ENCODE measurements at regions not wholly inside any gene's neighbourhood (a gene's known extent, or its start where the extent isn't known, plus 50 kb on each side); places are given as distances from the start of the nearest gene placed in this dataset.

DNA sequence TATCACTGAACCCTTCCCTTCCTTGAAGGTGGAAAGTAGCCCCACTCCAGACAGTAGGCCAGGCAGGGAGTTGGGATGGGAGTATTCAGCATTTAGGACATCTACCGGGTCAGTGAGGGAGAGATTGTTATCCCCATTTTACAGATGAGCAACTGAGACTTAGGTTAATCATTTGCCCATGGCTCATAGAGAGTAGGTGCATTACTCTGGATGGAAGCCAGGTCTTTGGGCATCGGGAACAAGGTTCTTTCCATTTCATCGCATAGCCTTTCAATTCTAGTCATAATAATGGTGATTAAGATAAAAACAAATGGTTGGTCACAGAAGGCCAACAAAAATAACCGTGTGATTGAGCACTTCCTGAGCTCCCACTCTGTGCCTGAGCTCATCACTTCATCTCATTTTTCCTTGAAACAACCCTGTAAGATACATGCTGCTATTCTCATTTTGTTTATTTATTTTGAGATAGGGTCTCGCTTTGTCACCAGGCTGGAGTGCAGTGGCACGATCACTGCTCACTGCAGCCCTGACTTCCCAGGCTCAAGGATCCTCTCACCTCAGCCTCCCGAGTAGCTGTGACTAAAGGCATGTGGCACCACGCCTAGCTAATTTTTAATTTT, 64.8 kb downstream of the NAV1 start:
- Histone ChIP-seq H3K27ac (peak overlapping the region; percentile 51), H3K4me3 (no peak overlapping the region), H3K4me1 (replicated peaks) (peaks cover 69% of the 10 kb centered on the region), H3K36me3 (no peaks in the 10 kb centered on the region; the same call in 1 of the 2 replicates), H3K9me3 (replicated peaks) (no peaks in the 10 kb centered on the region), H3K27me3 (replicated peaks) (no peaks in the 10 kb centered on the region)
- DNase-seq (ENCODE audit: low read depth in 1 of 2, low spot score in 2 of 2): peak; percentile 71 to 88

DNA sequence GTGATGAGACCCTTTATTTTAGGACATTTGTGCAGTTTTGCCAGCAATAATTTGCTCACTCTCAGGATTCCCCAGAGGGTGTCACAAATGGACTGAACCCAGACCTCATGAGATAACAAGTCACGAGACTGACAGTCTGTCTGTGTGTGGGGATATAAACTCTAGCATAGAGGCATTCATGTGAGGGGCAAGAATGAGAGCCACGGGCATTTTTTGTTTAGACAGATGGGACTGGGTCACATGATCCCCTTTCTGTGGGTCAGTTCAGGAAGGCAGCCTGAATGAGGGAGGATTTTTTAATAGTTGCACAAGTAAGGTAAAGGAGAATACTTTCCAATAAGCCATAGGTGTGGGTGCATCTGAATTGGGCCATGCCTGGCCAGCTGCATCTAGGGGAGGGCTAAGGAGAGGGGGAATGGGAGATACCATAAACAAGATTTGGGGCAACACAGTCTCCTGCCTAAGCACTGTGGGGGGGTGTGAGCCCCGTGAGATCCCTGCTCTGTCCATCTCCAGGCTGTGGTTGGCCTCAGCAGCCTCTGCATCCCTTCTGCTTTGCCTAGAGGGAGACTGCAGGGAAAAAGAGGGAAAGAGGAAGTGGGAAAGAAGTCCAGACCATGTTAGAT, 66.6 kb downstream of the NAV1 start:
- Histone ChIP-seq H3K27me3 (replicated peaks) (no peaks in the 10 kb centered on the region), H3K9me3 (replicated peaks) (no peaks in the 10 kb centered on the region), H3K4me1 (replicated peaks) (peaks cover 51% of the 10 kb centered on the region), H3K4me3 (no peak overlapping the region), H3K27ac (peak overlapping the region; percentile 29; the same call in 1 of the 2 replicates), H3K36me3 (no peaks in the 10 kb centered on the region; the same call in 1 of the 2 replicates)
- DNase-seq (ENCODE audit: low read depth in 1 of 2, low spot score in 2 of 2): no peak

DNA sequence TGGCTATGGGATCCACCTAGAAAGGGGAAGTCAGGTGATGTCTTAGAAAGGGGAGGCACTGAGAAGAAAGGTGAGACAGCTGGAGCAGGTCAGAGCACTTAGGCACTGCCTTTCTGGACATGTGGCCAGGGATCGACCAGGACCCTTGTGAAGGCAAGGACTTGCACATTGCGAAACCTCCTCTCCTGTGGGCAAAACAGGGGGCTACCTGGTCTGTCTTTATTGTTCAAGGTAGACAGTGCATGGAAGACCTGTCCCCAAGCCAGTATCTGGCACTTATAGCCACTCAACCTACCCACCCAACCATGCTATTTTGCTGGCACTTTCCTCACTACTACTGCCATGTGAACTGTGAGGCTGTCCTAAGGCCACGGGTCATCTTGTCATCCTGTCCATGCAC, 67.2 kb downstream of the NAV1 start:
- H3K4me3 ChIP-seq: no peak overlapping the region
- H3K27me3 ChIP-seq (replicated peaks): no peaks in the 10 kb centered on the region
- peaks cover 45% of the 10 kb centered on the region for H3K4me1 ChIP-seq (replicated peaks)
- no peak overlapping the region for H3K27ac ChIP-seq
- no peaks in the 10 kb centered on the region; the same call in 1 of the 2 replicates for H3K36me3 ChIP-seq
- H3K9me3 ChIP-seq (replicated peaks): no peaks in the 10 kb centered on the region
- no peak for DNase-seq (ENCODE audit: low read depth in 1 of 2, low spot score in 2 of 2)

DNA sequence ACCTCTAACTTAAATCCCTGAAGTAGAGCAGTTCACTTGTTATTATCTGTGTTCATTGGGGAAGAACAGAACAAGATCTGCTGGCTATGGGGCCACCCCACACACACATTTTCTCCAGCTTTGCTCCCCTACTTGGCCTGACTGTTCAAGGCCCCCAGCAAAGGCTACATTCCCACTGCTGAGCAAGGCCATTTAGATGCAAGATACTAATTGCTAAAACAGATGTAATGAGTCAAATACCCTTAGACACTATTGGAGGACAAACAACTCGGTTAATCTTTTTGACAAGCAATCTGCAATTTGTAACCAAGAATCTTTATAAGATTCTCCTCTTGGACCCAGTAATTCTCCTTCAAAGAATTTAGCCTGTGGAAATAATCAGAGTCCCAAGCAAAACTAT, 67.7 kb downstream of the NAV1 start:
- H3K4me1 ChIP-seq (replicated peaks): peaks cover 41% of the 10 kb centered on the region
- no peak overlapping the region for H3K27ac ChIP-seq
- H3K27me3 ChIP-seq (replicated peaks): no peaks in the 10 kb centered on the region
- H3K4me3 ChIP-seq: no peak overlapping the region
- no peak for DNase-seq (ENCODE audit: low read depth in 1 of 2, low spot score in 2 of 2)
- no peaks in the 10 kb centered on the region; the same call in 1 of the 2 replicates for H3K36me3 ChIP-seq
- no peaks in the 10 kb centered on the region for H3K9me3 ChIP-seq (replicated peaks)

DNA sequence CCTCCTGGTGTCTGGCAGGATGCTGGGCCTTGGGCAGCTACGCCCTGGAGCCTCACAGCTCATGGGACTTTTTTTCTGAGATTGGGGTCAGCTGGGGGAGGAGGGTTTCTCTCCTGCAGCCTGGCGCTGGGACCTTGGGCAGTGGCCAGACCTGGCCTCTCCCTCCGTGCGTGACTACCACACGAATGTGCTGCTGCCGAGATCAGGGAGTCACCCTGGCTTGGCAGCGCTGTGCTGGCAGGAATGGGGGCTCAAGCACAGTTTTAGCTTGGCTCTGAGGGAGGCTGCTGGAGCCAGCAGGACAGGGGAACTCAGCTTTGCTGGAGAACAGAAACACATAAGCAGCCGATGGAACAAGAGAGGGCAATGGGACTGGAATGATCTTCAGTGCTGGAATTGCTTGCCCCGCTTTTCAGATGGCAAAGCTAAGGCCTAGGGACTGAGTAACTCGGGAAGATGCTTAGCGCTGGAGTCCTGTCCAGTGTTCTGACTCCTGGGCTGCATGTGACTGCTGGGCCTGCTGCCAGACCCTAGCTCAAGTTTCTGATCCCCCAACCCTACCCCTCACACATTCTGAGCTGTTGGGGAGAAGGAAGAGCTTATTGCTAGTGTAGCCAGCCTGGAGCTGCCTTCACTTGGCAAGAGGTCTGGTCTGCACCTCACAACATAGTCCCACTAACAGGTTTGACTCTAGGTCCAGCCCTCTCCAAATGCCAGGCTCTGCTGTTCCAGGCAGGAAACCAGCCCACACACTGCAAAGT, 69.9 kb downstream of the NAV1 start:
- Histone ChIP-seq H3K36me3 (no peaks in the 10 kb centered on the region; the same call in 1 of the 2 replicates), H3K27ac (no peak overlapping the region)
- DNase-seq (ENCODE audit: low read depth in 1 of 2, low spot score in 2 of 2): no peak

DNA sequence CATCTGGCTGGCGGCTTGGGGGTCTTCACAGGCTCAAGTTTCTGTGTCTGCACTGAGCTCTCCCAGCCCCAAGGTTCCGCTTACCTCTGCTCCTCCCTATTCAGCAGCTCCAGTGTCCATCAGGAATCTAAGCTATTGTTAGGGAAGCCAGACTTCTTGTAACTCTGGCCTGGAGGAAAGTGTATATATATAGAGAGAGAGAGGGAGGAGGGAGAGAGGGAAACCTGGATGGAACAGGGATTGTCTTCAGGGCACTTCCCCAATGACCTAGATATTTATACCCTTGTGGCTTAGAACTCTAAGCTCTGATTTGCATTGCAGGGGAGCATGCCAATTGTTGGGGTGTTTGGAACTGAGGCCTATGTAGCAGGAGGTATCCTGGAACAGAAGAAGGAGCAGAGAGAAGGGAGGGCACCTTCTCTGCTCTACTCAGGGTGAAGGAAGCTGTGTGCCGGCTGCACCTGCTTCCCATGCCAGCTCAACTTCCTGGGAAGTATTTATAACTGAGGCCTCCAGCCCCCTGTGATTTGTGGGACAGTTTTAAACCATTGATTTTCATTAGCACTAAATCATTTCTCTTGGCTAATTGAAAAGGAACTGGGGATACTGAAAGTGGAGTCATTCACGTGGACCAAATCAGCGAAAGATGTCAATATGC, 70.9 kb downstream of the NAV1 start:
- H3K27ac ChIP-seq: no peak overlapping the region
- no peaks in the 10 kb centered on the region for H3K27me3 ChIP-seq (replicated peaks)
- H3K4me3 ChIP-seq: no peak overlapping the region
- H3K4me1 ChIP-seq (replicated peaks): peaks cover 9% of the 10 kb centered on the region
- H3K36me3 ChIP-seq: no peaks in the 10 kb centered on the region; the same call in 1 of the 2 replicates
- DNase-seq (ENCODE audit: low read depth in 1 of 2, low spot score in 2 of 2): no peak
- H3K9me3 ChIP-seq (replicated peaks): no peaks in the 10 kb centered on the region

More for the DNA sequence above, 69.9 kb downstream of the NAV1 start:
- no peaks in the 10 kb centered on the region for H3K9me3 ChIP-seq (replicated peaks)
- peaks cover 19% of the 10 kb centered on the region for H3K4me1 ChIP-seq (replicated peaks)
- H3K4me3 ChIP-seq: no peak overlapping the region
- no peaks in the 10 kb centered on the region for H3K27me3 ChIP-seq (replicated peaks)

DNA sequence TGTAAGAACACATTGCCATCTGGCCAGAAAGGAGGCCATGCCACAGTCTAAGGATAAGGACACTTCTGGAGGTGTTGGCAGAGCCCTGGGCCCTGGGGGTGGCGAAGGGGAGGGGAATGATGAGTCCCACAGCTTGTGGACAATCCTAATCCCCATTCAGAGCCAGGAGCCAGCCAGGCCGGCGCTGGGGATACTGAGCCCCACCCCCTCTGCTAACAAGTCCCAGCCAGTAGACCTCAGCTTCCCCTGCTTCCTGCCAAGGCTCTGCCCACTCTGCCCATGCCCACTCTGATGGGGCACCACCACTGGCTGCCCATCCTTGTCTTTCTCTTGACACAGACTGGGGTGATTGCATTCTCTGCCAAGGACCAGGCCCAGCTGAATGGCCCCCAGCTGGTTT, 71.9 kb downstream of the NAV1 start:
- Histone ChIP-seq H3K27me3 (replicated peaks) (no peaks in the 10 kb centered on the region), H3K9me3 (replicated peaks) (no peaks in the 10 kb centered on the region), H3K36me3 (no peaks in the 10 kb centered on the region; the same call in 1 of the 2 replicates), H3K27ac (no peak overlapping the region), H3K4me1 (replicated peaks) (no peaks in the 10 kb centered on the region), H3K4me3 (no peak overlapping the region)
- DNase-seq (ENCODE audit: low read depth in 1 of 2, low spot score in 2 of 2): no peak

DNA sequence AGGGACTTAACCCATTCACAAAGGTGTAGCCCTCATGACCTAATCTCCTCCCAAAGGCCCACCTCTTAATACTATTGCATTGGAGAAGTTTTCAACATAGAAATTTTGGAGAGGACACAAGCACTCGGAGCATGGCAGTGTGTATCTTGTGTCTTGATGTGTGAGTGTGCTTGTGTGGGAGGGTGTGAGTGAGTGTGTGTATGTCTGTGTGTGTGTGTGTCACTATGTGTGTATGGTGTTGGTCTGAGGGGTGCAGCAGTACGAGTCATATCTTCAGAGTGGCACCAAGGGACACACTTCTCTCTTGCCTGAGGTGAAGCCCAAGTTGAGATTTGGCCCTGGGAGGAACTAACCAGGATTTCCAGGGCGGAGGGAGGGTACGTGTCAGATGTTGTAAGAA, 73.7 kb downstream of the NAV1 start:
- H3K36me3 ChIP-seq: no peaks in the 10 kb centered on the region; the same call in 1 of the 2 replicates
- no peak overlapping the region for H3K4me3 ChIP-seq
- H3K27me3 ChIP-seq (replicated peaks): no peaks in the 10 kb centered on the region
- H3K9me3 ChIP-seq (replicated peaks): no peaks in the 10 kb centered on the region
- no peaks in the 10 kb centered on the region for H3K4me1 ChIP-seq (replicated peaks)
- no peak for DNase-seq (ENCODE audit: low read depth in 1 of 2, low spot score in 2 of 2)
- H3K27ac ChIP-seq: no peak overlapping the region

DNA sequence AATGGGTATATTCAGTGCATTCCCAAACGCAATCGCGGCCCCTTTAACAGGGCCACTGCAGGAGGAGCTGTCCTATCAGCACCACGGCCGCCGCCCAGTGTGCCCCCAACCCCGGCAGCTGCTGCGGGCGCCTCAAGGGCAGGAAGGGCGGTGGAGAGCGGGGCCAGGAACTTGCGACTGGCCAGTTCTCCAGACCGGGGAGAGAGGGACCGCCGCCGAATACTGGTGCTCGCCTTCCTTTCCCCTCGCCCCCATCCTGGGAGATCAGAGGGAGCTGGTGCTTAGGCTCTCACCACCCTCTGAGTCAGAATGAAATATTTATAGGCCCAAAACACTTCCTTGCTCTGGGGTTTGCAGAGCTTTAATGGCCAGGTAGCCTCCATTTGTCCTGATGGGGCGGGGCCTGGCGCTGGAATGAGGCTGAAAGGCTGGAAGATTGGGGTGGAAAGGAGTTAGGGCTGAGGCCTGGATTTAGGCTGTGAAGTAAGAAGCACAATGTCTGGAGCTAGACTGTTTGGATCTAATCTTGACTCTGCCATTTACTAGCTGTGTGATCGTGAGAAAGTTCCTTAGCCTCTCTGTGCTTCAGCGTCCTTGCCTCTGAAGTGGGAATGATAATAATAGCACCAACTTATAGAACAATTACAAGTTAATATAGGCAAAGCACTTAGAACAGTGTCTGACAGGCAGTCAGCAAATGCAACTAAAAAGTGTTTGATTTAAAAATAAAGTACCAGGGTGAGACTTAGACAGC, 75.5 kb downstream of the NAV1 start:
- DNase-seq (ENCODE audit: low read depth in 1 of 2, low spot score in 2 of 2): no peak
- Histone ChIP-seq H3K27ac (no peak overlapping the region), H3K36me3 (no peaks in the 10 kb centered on the region), H3K27me3 (replicated peaks) (no peaks in the 10 kb centered on the region), H3K4me1 (replicated peaks) (peaks cover 15% of the 10 kb centered on the region), H3K4me3 (no peak overlapping the region), H3K9me3 (replicated peaks) (no peaks in the 10 kb centered on the region)

DNA sequence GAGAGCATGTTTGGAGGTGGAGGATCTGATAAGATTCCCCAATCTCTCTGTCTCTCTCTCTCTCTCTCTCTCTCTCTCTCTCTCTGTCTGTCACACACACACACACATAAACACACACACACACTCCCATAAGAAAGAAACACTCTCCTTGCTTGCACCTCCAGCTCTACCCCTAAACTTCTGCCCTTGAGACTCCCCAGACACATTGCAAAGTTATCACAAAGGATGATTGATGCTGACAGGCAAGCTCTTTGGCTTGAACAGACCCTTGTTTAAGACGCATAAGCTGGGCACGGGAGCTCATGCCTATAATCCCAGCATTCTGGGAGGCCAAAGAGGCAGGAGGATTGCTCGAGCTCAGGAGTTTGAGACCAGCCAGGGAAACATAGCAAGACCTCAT, 78.2 kb downstream of the NAV1 start:
- no peak for DNase-seq (ENCODE audit: low read depth in 1 of 2, low spot score in 2 of 2)

DNA sequence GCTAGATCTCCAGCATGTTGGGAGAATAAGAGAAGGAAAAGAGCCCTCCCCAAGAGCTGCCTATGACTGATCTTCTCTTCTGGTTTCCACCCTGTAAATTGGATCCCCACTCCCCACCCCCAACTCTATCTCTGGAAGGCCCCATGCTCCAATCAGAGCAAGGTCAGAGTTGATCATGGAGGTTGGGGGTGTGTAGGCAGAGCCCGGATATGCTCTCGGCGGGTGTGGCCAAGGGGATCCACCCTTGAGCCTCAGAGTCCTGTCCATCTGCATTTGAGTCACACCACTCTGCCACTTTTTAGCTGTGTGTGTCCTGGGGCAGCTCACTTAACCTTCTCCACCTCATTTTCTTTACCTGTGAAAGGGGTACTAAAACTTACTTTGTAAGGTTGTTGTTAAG, 79.5 kb downstream of the NAV1 start:
- H3K4me1 ChIP-seq (replicated peaks): peaks cover 31% of the 10 kb centered on the region
- no peaks in the 10 kb centered on the region for H3K9me3 ChIP-seq (replicated peaks)
- H3K36me3 ChIP-seq: no peaks in the 10 kb centered on the region
- no peak overlapping the region for H3K27ac ChIP-seq
- no peaks in the 10 kb centered on the region for H3K27me3 ChIP-seq (replicated peaks)
- no peak overlapping the region for H3K4me3 ChIP-seq
- DNase-seq (ENCODE audit: low read depth in 1 of 2, low spot score in 2 of 2): no peak

More for the DNA sequence above, 78.2 kb downstream of the NAV1 start:
- no peak overlapping the region for H3K27ac ChIP-seq
- H3K36me3 ChIP-seq: no peaks in the 10 kb centered on the region
- H3K9me3 ChIP-seq (replicated peaks): no peaks in the 10 kb centered on the region
- no peak overlapping the region for H3K4me3 ChIP-seq
- peaks cover 31% of the 10 kb centered on the region for H3K4me1 ChIP-seq (replicated peaks)
- H3K27me3 ChIP-seq (replicated peaks): no peaks in the 10 kb centered on the region

DNA sequence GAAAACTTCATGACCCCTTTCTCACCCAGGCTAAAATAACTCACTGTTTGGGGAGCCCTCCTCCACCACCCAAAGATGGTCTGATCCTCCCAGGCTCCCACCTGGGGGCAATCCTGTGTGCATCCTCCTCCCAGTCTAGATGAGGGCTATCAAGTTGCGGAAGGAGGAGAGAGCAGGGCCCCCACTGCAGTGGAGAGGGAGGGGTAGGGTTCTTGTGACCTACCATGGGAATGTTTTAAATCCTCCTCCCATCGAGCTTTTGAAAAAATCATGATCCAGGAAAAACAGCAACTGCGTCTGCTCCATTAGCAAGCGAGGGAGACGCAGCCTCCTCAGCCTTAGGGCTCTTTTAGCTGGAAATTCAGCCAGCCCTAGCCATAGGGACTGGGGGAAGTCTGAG, 80.0 kb downstream of the NAV1 start:
- H3K4me1 ChIP-seq (replicated peaks): peaks cover 31% of the 10 kb centered on the region
- no peak overlapping the region for H3K4me3 ChIP-seq
- H3K36me3 ChIP-seq: peaks cover 4% of the 10 kb centered on the region
- H3K9me3 ChIP-seq (replicated peaks): no peaks in the 10 kb centered on the region
- H3K27me3 ChIP-seq (replicated peaks): no peaks in the 10 kb centered on the region
- peak overlapping the region; percentile 61 for H3K27ac ChIP-seq
- DNase-seq (ENCODE audit: low read depth in 1 of 2, low spot score in 2 of 2): peak in 1 of 2 experiments; percentile 10

DNA sequence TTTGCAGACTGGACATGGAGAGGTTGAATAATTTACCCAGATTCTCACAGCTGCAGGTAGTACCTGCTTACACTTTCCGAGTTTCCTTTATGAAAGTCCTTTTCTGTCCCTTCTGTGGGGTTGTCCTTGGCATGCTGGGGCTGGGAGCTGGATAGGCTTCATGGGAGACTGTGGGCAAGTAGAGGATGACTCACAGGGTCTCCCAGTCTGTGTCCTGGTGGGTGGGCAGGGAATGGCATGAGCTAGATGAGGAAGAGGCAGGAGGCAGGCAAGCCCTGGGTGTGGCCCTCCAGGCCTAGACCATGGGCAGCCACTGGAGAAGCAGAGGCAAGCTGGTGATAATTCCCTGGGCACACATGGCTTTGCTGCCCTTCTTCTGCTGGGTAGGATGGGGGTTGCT, 80.6 kb downstream of the NAV1 start:
- peak; percentile 79 to 89 for DNase-seq (ENCODE audit: low read depth in 1 of 2, low spot score in 2 of 2)
- H3K36me3 ChIP-seq: peaks cover 6% of the 10 kb centered on the region
- H3K27ac ChIP-seq: peak overlapping the region; percentile 61
- no peak overlapping the region for H3K4me3 ChIP-seq
- H3K4me1 ChIP-seq (replicated peaks): peaks cover 31% of the 10 kb centered on the region
- H3K9me3 ChIP-seq (replicated peaks): no peaks in the 10 kb centered on the region
- no peaks in the 10 kb centered on the region for H3K27me3 ChIP-seq (replicated peaks)

Measured in SJSA1 (cell line).